Type B pancreatic cell (in vitro differentiated cells): ENCODE measurements at regions not wholly inside any gene's neighbourhood (a gene's known extent, or its start where the extent isn't known, plus 50 kb on each side); places are given as distances from the start of the nearest gene placed in this dataset.

Experiments used
- DNase-seq: peaks from one replicate; pipeline ENCODE4 v3.0.0; 2021; ENCODE audit warnings: mixed read lengths; ENCODE audit not compliant: unreplicated experiment; ENCODE audit errors: extremely low spot score
- H3K27ac Mint-ChIP-seq: 2 replicates; pipeline ENCODE4 v1.8.0; 2021; ENCODE audit warnings: mild to moderate bottlenecking, mixed read lengths
- H3K27me3 Mint-ChIP-seq: 2 replicates; pipeline ENCODE4 v1.8.0; 2021; ENCODE audit warnings: mixed read lengths
- H3K36me3 Mint-ChIP-seq: 2 replicates; pipeline ENCODE4 v1.8.0; 2021; ENCODE audit warnings: mixed read lengths
- H3K4me1 Mint-ChIP-seq: one replicate; pipeline ENCODE4 v1.8.0; 2021; ENCODE audit warnings: mixed read lengths; ENCODE audit not compliant: unreplicated experiment
- H3K4me3 Mint-ChIP-seq: 2 replicates; pipeline ENCODE4 v1.8.0; 2021; ENCODE audit warnings: mild to moderate bottlenecking, mixed read lengths
- H3K9me3 Mint-ChIP-seq: 2 replicates; pipeline ENCODE4 v1.8.0; 2021; ENCODE audit warnings: mixed read lengths
- TF ChIP-seq, protein P1 (sequence below): fragments of 200-600 bp; sonication (generic); conservative IDR thresholded peaks from 2 replicates; pipeline ENCODE4 v1.5.0; 2021; ENCODE audit warnings: antibody characterized with exemption, mild to moderate bottlenecking

DNA sequence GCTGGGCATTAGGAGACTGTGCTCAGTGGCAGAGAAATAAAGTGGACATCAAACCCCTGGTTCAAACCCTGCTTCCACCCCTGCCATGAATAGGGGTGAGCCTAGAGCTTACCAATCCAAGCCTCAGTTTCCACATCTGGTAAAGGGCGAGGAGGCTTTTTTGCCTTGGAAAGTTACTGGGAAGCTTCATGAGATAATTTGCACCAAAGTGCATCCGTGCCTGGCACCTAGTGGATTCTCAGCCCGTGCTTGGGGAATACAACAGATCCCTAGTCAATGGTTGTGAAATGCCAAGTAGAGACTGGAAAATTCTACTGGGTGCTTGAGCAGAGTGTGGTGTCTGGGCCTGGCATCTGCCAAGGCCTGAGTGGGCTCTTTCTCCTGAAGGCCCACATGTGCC is 158.7 kb upstream of the ZMIZ1 start:
- peaks cover 36% of the 10 kb centered on the region for H3K4me1 Mint-ChIP-seq
- H3K4me3 Mint-ChIP-seq = no peak overlapping the region
- DNase-seq = no peak
- H3K9me3 Mint-ChIP-seq = no peaks in the 10 kb centered on the region
- no peaks in the 10 kb centered on the region for H3K36me3 Mint-ChIP-seq
- no peak overlapping the region for H3K27ac Mint-ChIP-seq
- H3K27me3 Mint-ChIP-seq = peaks cover 6% of the 10 kb centered on the region
- TF ChIP-seq, protein P1, sequence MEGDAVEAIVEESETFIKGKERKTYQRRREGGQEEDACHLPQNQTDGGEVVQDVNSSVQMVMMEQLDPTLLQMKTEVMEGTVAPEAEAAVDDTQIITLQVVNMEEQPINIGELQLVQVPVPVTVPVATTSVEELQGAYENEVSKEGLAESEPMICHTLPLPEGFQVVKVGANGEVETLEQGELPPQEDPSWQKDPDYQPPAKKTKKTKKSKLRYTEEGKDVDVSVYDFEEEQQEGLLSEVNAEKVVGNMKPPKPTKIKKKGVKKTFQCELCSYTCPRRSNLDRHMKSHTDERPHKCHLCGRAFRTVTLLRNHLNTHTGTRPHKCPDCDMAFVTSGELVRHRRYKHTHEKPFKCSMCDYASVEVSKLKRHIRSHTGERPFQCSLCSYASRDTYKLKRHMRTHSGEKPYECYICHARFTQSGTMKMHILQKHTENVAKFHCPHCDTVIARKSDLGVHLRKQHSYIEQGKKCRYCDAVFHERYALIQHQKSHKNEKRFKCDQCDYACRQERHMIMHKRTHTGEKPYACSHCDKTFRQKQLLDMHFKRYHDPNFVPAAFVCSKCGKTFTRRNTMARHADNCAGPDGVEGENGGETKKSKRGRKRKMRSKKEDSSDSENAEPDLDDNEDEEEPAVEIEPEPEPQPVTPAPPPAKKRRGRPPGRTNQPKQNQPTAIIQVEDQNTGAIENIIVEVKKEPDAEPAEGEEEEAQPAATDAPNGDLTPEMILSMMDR = no peak

DNA sequence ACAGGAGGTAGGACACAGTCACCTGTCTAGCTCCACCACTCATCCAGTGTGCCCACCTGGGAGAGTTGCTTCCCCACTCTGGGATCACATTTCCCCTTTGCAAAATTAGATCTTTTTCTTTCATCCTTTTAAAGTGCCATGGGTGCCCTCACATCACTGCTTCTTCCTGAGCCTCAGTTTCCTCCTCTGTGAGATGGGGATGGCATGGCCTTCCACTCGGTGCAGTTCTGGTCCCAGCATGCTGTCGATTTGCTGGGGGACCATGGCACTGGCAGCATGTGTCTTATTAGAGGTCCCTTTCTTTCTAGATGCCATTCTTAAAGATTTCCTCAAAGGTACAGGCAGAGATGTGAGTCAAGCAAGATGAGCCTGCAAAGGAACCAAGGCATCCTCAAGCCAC is 158.3 kb upstream of the ZMIZ1 start:
- TF ChIP-seq, protein P1 = no peak
- H3K4me3 Mint-ChIP-seq = no peak overlapping the region
- no peaks in the 10 kb centered on the region for H3K9me3 Mint-ChIP-seq
- H3K36me3 Mint-ChIP-seq = no peaks in the 10 kb centered on the region
- no peak for DNase-seq
- H3K4me1 Mint-ChIP-seq = peaks cover 36% of the 10 kb centered on the region
- H3K27me3 Mint-ChIP-seq = peaks cover 3% of the 10 kb centered on the region
- no peak overlapping the region for H3K27ac Mint-ChIP-seq

DNA sequence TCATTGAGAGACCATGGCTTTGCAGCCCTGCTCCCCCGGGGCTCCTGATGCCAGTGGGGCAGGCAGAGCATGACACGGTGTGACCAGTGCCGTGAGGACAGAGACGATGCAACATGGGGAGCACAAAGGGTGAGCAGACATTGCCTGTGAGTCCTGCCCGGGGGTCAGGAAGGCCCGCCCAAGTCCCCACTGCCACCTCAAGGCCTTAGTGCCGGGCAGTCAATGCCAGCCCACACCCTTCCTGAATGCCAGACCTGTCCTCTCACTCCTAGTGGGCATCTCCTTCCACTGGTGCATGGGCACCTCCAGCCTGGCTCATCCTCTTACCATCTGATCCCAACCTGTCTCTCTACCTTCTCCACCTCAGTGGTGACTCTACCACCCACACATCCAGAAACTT is 157.9 kb upstream of the ZMIZ1 start:
- TF ChIP-seq, protein P1 = no peak
- Mint-ChIP-seq H3K36me3 (no peaks in the 10 kb centered on the region), H3K4me3 (no peak overlapping the region), H3K9me3 (no peaks in the 10 kb centered on the region), H3K27ac (no peak overlapping the region), H3K4me1 (peaks cover 36% of the 10 kb centered on the region), H3K27me3 (peaks cover 3% of the 10 kb centered on the region)
- DNase-seq = no peak

- Mint-ChIP-seq H3K9me3 (no peaks in the 10 kb centered on the region), H3K27me3 (peaks cover 3% of the 10 kb centered on the region), H3K36me3 (no peaks in the 10 kb centered on the region), H3K4me1 (peaks cover 44% of the 10 kb centered on the region), H3K27ac (no peak overlapping the region), H3K4me3 (no peak overlapping the region)
- no peak for DNase-seq
- TF ChIP-seq, protein P1 = no peak
Measured at GRCh38 chr10:78911533-78912340, 157.0 kb upstream of the ZMIZ1 start.

- TF ChIP-seq, protein P1 = no peak
- Mint-ChIP-seq H3K4me1 (peaks cover 45% of the 10 kb centered on the region), H3K4me3 (no peak overlapping the region), H3K36me3 (no peaks in the 10 kb centered on the region), H3K27ac (no peak overlapping the region), H3K9me3 (no peaks in the 10 kb centered on the region), H3K27me3 (peaks cover 3% of the 10 kb centered on the region)
- DNase-seq = no peak
Measured at GRCh38 chr10:78912361-78913218, 156.2 kb upstream of the ZMIZ1 start.
